KG1 (cell line): ENCODE measurements at regions not wholly inside any gene's neighbourhood (a gene's known extent, or its start where the extent isn't known, plus 50 kb on each side); places are given as distances from the start of the nearest gene placed in this dataset.

Source experiments
- DNase-seq: peaks from one replicate; lab custom pipeline; 2025; lab: John Stamatoyannopoulos, UW

DNA sequence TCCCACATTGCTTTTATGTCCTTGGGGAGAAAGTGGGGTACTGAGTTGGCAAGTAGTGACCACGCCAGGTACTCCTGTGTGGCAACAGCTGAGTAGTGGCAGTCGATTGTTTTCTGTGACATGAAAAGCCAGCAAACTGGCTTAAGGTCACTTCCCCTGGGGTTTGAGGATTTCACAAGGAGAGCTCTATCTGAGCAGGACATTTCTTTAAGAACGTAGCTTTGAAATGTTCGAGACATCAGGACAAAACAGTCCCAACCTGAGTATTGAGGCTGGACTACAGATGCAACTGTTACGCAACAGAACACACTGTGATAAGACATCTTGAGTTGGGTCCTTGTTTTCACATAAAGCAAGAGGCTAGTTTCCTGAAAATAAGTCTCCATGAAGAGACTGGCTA is 146.7 kb upstream of the KLF14 start:
- no peak for DNase-seq

DNA sequence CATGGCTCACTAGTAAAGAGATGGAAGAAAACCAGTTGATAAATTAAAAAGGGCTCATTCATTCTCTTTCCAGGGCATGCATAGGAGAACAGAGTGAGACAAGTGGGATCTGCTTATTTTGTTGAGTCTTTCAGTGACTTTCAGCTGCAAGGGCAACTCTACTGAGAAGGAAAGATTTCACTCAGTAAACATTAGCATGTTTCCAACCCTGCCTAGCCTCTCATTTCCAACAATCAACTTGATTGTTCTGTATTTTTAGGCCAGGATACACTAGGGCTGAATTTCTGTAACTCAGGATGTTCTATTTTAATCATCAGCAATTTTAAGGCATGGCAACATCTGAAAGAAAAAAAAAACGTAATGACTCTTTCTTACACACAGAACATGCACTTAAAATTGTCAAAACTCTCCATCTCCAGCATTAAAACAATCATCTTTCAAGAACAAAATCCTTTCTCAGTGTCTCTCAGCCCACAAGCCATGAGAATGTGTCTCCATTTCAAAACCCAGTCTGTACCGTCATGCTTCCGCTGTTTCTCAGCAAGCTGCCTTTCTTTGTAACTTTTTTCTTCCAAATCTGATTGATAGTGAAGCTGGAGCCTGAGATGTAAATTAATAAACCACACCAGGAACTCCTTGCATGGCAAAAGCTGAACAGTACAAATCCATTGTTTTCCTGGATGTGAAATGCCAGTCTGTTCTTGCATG is 147.2 kb upstream of the KLF14 start:
- no peak for DNase-seq

DNA sequence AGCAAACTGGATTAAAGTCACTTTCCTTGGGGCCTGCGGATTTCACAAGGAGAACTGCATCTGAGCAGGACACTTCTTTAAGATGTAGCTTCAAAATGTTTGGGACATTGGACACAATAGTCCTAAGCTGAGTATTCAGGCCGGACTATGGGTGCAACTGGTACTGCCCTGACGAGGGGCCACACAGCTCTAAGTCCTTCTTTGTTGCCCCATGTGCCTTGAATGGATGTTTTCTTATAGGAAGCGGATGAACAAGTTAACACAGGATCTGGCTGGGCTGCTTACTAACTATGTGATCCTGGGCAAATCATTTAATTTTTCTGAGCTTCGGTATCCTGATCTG is 147.8 kb upstream of the KLF14 start:
- no peak for DNase-seq

DNA sequence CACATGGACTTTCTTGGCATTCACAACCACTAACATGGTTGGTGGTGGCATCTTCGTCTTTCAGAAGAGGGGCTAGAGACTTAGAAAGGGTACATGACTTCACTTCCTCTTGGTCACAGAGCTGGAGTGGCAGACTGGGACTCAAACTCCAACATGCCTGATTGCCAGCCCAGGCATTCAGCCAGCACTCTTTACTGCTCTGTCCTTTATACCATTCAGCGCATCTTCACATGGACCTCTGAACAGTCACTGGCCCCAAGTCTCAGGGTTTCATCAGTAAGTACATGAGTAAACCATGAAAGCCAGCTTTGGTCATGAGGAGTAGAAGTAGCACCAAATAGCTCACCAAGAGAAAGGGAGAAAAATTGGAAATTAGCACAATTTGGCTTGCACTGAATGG is 148.4 kb upstream of the KLF14 start:
- DNase-seq, result no peak

DNA sequence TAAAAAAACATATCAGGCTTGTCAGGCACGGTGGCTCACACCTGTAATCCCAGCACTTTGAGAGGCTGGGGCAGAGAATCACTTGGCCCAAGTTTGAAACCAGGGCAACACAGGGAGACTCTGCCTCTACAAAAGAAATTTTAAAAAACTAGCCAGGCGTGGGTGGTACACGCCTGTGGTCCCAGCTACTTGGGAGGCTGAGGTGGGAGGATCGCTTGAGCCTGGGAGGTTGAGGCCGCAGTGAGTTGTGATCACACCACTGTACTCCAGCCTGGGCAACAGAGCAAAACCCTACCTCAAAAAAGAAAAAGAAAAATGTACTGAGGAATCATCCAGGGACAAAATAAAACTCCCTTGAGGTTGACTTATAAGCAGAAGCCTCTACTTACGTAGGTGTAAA is 149.9 kb upstream of the KLF14 start:
- DNase-seq, result no peak

DNA sequence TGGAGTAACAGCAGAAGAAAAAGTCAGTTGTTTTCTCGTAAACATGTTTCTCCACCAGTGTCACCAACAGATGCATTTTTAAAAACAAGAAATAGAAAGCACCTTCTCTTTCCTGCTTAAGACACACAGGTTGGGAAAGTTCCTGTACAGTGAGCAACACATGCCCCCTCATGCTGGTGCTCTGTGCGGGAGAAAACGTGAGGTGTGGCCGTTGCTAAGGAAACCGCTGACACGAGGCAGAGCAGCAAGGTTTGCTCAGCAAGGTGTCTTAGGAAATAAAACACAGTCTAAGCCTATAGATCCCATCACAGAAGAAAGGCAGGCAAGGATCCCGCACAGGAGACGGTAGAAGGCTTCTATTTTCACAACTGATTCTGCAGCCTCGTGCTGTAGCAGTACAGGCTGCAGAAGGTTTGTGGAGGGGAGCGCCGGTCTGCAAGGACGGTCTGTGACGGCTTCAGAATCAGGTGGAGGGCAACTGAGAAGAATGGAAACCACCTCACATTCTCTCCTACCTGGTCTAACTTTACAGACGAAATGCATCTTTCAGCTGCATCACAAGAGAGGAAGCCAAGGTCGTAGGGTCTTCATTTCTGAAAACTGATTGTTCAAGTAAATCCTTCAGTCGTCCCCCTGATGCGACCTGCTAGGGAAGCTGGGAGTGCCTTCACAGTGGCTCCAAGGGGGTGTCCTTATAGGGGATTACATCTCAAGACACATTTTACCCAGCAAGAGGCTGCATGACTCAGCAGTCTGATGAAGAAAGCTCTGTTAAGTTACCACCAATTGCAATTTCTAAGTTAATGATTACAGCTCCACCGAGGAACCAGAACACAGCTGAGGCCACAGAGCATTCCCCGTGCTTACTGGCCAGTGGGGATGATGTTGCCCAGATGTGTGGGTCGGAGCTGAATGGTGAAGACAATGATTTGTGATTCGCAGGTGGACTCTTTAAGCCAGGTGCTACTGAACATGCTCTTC is 150.7 kb upstream of the KLF14 start:
- DNase-seq, result no peak

DNA sequence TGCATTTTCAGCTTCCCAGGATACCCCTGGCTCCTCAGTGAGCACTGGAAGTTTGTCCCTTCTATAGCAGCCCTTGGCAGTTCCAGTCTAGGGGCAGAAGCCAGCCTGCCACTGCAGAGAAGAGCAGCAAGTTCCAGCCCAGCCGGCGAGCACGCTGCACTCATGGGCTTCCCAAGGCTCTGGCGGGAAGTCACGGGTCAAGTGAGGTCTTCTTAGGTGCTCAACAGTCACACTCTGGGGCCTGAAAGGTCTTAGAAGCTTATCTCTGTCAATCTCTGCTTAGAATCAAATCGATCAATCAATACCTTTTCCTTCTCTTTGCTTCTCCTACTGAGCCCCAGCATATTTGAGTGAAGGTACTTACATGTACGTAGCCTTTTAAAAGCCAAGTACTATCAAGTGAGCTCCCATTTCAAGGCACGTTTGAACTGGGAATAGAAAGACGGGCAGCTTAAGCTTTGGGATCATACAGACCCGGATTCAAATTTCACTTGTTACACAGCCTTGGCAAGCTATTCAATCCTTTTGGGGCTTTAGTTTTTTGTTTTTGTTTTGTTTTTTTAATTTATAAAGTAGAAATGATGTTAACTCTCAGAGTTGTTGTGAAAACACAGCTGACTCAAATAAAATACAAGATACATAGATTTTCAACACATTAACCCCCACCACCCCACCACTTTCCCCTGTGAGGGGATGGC is 152.6 kb upstream of the KLF14 start:
- DNase-seq, result no peak

DNA sequence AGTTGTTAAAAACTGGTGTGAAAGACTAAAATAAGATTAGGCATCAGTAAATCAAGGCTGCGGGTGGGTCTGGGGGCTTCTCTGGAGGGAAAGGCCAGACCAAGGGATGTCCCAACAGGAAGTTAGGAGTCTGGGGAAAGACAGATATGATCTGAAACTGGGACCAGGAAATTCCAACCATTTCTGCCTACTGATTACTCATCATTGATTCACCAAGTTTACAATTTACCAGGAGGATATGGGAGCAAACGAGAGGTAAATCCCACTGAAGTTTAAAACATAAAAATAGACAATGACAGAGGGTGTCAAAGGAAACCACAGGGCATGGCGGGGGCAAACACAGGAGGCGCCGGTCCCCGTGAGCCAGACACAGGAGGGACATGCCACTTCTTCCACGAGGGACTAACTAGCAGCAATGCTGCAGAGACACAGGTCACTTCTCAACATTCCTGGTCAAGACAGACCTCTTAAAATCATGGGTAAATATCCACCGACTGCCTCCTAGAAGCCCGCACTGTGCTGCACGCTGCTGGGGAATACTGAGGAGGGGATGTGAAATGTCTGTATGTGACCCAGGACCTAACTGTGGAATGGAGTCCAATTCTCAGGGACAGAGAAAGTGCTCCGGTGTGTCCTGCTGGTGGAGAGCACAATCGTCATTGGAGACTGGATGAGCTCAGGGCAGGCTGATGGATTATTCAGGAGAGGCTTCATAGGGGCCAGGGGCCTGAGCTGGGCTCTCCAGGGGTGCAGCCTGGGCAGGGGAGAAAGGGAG is 153.4 kb upstream of the KLF14 start:
- DNase-seq, result no peak

DNA sequence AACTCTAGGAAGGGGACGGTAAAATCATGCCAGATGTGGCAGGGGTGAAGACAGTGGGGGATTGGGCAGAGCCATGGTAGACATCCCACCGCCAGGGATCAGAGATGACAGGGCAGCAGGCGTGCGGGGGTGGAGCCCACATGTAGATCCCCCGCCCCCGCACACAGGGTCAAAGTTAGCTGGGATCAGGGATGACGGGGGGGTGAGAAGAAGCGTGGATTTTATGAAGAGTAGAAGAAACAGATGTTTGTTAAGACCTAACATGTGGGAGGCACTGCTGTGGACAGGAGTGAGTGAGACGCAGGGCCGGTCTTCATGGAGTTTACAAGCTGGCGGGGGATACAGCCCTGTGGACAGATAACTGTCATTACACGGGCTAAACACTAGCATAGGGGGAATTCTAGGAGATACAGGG is 154.0 kb upstream of the KLF14 start:
- no peak for DNase-seq

DNA sequence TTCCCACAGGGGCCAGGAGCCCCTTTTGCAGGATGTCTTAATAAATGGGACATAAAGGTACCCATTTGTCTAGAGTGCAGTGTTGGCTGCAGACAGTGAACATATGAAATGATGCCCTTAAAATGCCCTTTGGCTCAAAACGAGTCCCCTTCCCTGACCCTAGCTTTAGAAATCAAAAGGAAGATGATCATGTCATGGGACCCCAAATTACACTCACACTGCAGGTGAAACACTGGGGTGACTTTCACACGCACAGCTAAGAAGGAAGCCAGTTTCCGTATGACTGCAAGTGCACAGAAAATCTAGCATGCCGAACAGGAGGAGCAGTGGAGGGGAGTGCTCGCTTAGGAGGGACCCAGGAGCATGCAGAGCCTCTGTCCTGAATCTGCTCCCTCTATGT is 154.5 kb upstream of the KLF14 start:
- no peak for DNase-seq

DNA sequence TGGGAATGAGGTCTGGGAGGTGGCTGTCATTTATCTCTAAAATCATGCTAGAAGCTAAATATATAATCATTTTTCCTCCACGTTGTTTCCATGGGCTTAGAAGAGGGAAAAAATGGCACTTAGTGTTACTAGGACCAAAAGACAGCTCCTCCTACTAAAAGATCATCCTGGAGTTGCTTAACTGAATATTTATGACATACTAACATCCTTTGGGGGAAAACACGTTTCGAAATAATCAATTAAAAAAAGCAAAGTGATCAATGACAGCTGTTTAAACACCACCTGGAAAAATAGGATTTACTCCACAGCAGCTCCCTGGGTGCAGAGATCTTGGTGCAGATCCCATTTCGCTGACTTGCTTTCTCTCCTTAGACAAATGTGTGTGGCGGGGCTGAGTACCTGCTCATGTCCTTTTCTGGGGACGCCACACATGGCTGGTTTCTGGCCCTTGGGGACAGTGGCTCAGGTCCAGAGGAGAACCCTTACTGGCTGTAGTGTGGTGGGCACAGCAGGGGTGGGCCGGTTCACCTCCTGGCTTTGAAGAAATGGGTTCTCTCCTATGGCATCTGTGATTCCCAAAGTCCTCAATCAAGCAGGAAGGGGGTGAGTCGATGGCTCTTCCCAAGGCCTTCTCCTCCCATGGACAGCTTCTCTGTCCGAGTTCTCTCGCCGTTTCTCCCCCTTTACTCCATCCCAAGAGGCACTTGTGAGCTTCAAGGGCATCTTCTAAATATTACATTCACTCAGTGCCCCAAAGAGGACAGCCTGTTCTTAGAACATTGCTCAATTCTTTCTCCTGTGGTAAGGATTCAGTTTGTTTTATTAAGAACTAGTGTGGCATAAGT is 156.4 kb upstream of the KLF14 start:
- DNase-seq, result no peak

DNA sequence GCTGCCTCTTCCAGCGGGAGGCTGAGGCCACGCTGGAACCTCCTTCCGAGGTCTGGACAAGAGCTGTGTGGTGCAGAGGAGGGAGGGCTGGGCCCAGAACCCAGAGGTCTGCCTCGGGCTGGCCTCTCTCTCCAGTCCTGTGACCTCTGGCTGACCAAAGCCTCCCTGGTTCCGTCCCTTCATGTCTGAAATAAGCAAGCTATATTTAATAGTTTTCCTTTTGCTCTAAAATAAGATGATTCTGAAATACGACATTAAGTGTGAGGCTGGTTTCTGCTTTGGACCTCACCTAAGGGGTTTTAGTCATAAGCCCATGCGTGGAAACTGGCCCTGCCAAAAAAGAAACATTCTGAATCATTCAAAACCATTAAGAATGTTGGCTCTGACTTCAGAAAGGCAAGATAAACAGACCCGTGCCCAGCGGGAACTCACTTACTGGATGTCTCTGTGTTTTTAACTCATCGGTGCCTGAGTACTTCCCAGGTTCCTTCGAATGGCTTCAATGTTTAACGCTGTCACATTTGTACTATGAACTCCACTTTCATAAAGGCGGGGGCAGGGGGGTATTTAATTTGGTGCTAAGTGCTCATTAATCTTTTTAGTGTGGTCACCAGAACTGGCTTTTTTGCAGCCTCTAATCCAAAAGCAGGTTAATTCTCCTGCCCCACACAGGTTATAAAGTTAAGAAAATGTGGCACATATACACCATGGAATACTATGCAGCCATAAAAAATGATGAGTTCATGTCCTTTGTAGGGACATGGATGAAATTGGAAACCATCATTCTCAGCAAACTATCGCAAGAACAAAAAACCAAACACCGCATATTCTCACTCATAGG is 157.5 kb upstream of the KLF14 start:
- DNase-seq, result no peak

DNA sequence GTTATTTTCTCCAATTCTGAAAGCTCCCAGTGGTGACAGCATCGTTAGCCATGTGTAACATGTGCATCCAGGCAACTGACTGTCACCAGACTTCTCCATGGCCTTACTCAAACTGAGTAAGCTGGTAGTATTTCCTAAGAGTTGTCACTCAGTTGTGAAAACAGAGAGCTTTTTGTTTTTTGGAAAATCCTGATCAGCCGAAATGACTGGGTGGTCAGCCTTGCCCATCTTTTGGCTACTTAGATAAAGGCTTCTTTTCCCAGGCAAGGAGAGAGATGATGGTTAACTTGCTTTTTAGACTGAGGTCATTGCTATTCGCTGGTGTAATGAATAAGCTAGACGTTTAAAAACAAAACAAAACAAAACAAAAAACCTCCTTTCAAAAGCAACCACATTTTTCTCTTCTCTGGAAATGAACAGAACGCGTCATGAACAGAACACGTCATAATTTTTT is 159.5 kb upstream of the KLF14 start:
- DNase-seq, result no peak

DNA sequence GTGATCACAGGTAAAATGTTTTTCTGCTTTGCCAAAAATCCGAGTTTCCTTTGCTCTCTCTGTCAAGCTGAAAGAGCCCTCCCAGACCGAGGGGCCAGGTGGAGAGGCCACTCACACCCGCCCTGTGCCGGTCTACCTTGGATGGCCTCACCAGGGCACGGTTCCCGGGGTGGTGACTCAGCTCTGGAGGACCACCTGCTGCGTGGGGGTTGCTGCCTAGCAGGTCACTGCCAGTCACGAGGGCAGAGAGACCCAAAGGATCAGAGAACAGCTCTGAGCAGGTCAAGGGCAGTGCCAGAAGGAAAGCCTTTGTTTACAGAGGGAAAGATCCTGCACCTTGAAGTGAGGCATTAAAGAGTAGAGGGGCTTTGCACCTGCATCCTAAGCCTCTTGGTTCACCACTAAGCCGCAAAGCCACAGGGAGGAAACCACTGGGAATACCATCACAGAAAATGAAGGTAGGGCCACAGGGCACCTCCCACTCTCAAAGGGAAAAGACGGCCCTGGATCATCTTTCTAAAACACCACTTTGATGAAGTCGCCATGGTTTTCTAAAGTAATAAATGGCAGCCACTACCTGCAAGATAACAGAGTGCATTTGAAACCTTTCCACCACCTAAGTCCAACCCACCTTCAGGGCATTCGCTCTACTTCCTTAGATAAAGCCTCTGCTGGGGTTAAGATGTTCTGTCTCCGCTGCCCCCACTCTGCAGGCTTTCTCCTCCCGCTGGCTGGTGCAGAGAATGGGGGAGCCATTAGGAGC is 160.3 kb upstream of the KLF14 start:
- no peak for DNase-seq

DNA sequence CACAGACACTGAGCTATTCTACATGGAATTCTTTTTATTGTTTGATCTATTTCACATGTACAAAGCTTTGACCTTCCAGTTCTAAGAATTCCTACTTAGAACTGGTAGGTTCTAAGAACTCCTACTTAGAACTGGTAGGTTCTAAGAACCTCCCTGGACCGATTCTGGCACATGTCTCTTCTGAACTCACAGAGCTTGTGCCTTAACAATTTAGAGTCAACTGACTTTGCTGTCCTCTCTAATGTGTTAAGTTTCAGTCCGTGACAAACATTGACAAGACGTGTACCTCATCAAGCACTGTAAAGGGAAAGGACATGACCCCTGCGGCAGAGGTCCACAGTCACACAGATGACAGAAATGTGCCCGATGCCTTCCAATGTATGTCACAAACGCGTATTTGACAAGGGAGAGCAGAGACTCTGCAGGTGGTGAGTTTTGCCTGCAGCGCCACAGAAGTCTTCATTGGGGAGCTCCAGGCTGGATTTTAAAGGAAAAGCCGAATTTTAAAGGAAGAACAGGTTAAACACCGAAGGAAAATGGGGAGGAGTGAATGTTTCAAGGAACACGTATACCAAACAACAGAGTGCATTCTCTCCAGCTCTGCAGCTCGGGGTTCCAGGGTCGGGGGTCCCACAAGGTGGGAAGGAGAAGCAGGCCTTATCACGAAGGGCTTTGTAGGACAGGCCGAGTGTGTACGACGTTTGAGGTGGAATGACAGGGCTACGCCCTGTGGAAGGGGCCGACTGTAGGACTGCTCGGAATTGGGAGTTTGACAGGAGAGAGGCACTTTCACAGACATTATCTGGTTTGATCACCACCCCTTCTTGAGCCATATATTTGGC is 161.1 kb upstream of the KLF14 start:
- DNase-seq, result no peak

DNA sequence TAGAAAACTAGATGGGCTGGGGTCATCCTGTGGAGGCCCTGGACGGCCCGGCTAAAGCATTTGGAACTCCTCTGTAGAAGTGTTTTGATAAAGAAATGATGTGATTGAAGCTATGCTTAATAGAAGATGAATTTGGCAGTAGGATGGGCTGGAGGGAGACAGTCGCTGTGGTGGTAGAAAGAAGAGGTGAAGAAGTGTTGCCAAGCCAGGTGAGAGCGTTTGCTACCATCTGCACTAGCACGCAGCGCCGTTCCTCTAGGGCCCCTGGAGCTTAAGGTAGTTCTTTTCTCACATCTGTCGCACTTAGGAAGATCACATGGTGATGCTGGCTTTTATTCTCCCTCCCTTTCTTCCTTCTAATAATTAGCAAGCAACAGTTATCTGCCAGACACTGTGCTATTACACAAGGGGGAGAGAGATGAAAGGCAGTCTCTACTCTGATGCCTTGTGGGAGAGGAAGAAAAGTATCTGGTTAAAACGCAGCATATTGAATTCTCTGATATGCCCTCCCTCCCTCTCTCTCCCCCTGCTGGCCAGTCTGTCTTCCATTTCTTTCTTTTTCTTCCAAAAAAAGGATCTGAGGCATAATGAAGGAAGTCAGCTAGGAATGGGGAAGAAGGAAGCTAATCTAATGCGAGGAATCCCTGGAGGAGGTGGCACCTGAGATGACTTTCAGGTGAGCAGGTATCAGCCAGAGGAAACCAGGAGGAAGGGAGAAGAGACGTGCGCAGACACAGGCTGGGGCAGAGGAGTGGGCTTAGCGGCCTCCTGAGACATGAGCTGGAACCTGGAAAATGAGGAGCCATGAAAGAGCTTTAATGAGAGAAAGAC is 162.3 kb upstream of the KLF14 start:
- DNase-seq, result no peak

DNA sequence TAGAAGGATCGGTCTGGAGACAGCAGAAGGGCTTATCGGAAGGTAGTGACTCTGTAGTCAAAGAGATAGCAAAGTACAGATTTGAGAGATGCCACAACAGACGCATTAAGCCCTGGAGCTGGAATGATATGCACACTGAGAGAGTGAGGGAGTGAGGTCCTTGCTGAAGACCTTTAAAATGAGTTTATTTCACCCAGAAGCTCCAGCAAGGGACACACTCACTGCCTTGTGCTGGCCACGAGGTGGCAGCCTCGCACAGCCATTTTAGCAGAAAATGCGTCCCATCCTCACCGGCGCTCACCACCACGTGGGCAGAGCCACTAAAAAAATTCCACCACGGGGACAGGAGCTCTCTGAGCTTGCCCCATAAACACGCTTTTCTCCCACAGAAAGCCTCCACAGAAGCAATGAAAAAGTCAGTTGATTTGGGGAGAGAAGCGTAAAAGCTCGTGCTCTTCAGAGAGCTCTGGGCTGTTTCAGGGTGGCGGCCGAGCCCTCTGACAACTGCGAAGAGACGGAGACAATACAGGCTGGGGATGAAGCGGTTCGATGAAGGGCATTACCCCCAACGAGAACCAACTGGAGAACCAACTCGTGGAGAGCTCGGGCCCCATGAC is 163.0 kb upstream of the KLF14 start:
- DNase-seq, result no peak
